ENCODE measurements at regions not wholly inside any gene's neighbourhood (a gene's known extent, or its start where the extent isn't known, plus 50 kb on each side); places are given as distances from the start of the nearest gene placed in this dataset.

GRCh38 chr3:176313426-176313825 is 883.9 kb downstream of the TBL1XR1 start:
- TF ChIP-seq CTCF (conservative IDR thresholded peaks at IDR 0.05) (no peak), EZH2 (IDR thresholded peaks at IDR 0.05; ENCODE audit: low read depth) (no peak)

All from PC-9 (cell line).